ENCODE measurements at regions not wholly inside any gene's neighbourhood (a gene's known extent, or its start where the extent isn't known, plus 50 kb on each side); places are given as distances from the start of the nearest gene placed in this dataset.
"Not testable (repeated sequence)": the region's sequence is repeated elsewhere in the genome, so short reads cannot be mapped to it uniquely, and the experiment has no call there.

DNA sequence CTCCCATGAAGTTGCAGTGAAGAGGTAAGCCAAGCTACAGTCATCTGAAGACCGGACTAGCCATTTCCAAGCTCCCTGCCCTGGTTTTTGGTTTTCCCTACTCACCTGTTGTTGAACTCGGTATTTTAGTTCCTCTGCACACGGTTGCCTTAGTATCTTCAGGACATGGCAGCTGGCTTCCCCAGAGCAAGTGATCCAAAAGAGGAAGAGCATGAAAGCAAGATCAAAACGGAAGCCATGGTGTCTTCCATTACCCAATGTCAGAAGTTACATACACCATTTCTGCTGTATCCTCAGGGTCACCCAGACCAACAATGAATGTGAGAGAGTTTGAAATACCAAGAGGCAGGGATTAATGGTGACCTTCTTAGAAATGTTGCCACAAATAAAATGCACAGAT lies 276.6 kb upstream of the CNR1 start:
- no peak for DNase-seq (ENCODE audit: low read depth)
- TF ChIP-seq, protein P1, sequence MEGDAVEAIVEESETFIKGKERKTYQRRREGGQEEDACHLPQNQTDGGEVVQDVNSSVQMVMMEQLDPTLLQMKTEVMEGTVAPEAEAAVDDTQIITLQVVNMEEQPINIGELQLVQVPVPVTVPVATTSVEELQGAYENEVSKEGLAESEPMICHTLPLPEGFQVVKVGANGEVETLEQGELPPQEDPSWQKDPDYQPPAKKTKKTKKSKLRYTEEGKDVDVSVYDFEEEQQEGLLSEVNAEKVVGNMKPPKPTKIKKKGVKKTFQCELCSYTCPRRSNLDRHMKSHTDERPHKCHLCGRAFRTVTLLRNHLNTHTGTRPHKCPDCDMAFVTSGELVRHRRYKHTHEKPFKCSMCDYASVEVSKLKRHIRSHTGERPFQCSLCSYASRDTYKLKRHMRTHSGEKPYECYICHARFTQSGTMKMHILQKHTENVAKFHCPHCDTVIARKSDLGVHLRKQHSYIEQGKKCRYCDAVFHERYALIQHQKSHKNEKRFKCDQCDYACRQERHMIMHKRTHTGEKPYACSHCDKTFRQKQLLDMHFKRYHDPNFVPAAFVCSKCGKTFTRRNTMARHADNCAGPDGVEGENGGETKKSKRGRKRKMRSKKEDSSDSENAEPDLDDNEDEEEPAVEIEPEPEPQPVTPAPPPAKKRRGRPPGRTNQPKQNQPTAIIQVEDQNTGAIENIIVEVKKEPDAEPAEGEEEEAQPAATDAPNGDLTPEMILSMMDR (IDR thresholded peaks at IDR 0.05; ENCODE audit: low read depth, low read length, missing control alignments) = no peak
- no peak overlapping the region for H3K4me3 ChIP-seq (ENCODE audit: low read depth, low read length)

DNA sequence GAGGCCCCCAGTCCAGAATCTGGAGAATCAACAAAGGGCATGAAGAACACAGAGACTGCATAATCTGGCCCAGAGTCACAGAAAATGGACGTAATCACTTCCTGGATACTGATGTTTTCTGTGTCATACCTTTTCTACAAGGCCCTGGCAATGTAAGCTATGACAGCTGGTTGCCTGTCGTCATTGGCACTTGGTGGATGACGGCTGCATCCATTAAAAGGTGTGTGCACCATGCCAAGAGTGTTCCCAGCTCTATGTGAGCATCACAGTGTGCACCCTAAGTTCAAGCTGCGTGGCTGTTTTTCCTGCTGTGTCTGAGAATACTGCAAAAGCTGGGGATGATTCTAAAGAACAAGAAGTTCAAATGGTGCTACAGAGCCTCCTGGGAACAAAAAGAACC lies 275.2 kb upstream of the CNR1 start:
- no peak for DNase-seq (ENCODE audit: low read depth)
- TF ChIP-seq, protein P1 (IDR thresholded peaks at IDR 0.05; ENCODE audit: low read depth, low read length, missing control alignments) = no peak
- H3K4me3 ChIP-seq (ENCODE audit: low read depth, low read length) = no peak overlapping the region

- no peak for DNase-seq (ENCODE audit: low read depth)
- TF ChIP-seq, protein P1 (IDR thresholded peaks at IDR 0.05; ENCODE audit: low read depth, low read length, missing control alignments) = no peak
- H3K4me3 ChIP-seq (ENCODE audit: low read depth, low read length) = no peak overlapping the region
Measured at GRCh38 chr6:88428068-88428467, 261.9 kb upstream of the CNR1 start.

DNA sequence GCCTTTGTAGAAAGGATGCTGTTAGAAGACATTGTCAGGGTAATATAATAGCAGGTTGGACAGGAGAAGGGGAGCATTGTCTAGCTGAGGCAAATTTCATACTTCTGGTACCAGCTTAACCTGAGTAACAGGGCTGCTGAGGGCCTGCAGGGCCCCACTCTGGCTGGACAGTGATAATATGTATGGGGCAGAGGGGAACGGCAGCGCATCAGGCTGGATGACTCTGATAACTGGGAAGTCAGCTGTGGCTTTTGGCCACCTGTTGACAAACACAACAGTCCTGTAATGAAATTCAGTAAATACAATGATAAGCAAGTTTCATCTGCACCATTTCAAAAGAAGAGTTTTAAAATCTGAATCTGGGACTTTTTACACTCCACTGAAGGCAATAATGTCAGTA lies 259.9 kb upstream of the CNR1 start:
- no peak for DNase-seq (ENCODE audit: low read depth)
- TF ChIP-seq, protein P1 (IDR thresholded peaks at IDR 0.05; ENCODE audit: low read depth, low read length, missing control alignments) = no peak
- H3K4me3 ChIP-seq (ENCODE audit: low read depth, low read length) = no peak overlapping the region

GRCh38 chr6:88422831-88423230 lies 256.7 kb upstream of the CNR1 start:
- TF ChIP-seq, protein P1 (IDR thresholded peaks at IDR 0.05; ENCODE audit: low read depth, low read length, missing control alignments) = no peak
- no peak for DNase-seq (ENCODE audit: low read depth)
- H3K4me3 ChIP-seq (ENCODE audit: low read depth, low read length) = no peak overlapping the region

DNA sequence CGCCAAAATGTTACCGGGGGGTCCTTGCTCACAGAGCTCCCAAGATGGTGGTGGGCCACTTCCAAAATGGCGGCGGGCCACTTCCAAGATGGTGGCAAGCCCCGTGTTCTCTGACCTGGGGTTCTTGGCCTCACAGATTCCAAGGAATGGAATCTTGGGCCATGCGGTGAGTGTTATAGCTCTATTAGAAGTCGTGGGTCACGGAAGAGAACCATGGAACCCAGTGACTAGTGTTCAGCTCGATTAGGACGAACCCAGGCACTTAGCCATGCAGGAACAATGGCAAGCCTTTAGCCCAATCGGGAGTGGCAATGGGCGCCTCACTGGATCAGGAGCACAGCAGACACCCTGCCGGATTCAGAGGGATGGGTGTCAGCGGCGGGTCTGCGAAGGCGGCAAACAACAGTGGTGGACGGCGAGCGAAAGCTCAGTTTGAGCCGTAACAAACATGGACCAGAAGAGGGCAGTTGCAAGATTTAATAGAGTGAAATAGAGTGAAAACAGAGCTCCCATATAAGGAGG lies 254.9 kb upstream of the CNR1 start:
- not testable (repeated sequence) for H3K4me3 ChIP-seq (ENCODE audit: low read depth, low read length); DNase-seq (ENCODE audit: low read depth)

DNA sequence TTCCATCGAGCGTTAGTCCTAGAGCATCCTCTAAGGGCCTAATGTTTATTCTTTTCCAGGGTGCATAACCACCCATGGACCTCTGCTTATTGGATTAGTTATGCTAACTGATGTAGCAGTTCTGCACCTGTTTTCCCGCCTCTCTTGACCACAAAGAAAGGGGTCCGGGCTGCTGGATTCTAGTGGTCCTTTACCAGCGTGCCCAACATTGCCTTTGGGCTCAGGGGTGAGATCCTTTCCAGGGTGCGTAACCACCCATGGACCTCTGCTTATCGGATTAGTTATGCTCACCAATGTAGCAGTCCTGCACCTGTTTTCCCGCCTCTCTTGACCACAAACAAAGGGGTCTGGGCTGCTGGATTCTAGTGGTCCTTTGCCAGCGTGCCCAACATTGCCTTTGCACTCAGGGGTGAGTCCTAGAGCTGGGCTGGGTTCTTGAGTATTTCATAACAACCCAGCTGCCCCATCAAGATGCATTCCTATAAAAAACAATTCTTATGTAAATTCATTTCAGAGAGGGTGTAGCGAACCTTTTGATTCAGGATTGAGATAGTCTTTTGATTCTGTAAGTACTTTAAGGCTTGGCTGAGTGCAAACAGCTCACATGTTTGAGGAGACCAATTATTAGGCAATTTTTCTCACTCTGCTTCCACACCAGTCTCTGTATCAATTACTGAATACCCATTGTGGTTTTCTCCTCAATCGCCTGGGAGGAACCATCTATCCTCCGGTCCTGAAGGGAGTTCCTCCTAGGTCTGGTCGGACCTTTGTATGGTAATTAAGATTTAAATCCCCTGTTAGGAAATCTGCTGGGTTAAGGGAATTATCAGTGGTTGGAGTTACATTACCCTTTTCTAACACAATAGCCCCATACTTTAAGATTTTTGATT lies 253.0 kb upstream of the CNR1 start:
- not testable (repeated sequence) for DNase-seq (ENCODE audit: low read depth); H3K4me3 ChIP-seq (ENCODE audit: low read depth, low read length)

- DNase-seq (ENCODE audit: low read depth) = not testable (repeated sequence)
Measured at GRCh38 chr6:88417361-88417760, 251.2 kb upstream of the CNR1 start.

More at GRCh38 chr6:88417361-88417760, 251.2 kb upstream of the CNR1 start:
- H3K4me3 ChIP-seq (ENCODE audit: low read depth, low read length) = not testable (repeated sequence)
